Glomerular visceral epithelial cell (primary cell): ENCODE measurements at regions not wholly inside any gene's neighbourhood (a gene's known extent, or its start where the extent isn't known, plus 50 kb on each side); places are given as distances from the start of the nearest gene placed in this dataset.
"Not testable (repeated sequence)": the region's sequence is repeated elsewhere in the genome, so short reads cannot be mapped to it uniquely, and the experiment has no call there.

Experiments used
- DNase-seq: peaks from one replicate; pipeline ENCODE4 v3.0.0-alpha.2; 2016; ENCODE audit errors: extremely low spot score

DNA sequence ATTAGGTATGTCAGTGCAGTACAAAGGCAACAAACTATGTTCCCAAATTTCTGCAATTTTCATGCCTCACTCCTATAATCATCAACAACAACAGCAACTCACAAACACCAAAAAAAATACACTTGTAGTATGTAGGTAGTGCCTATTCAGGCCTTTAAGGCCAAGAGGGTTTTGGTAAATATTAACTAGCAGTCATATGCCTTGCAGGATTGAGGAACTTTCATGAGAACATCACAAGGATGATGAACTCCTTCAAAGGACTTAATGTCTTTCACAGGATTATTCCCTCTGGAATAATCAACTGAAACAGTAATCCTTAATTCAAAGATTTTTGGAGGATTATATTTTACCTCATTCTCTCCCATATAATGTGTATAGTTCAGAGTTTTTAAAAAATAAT, 293.8 kb downstream of the NOVA1 start:
- no peak for DNase-seq

DNA sequence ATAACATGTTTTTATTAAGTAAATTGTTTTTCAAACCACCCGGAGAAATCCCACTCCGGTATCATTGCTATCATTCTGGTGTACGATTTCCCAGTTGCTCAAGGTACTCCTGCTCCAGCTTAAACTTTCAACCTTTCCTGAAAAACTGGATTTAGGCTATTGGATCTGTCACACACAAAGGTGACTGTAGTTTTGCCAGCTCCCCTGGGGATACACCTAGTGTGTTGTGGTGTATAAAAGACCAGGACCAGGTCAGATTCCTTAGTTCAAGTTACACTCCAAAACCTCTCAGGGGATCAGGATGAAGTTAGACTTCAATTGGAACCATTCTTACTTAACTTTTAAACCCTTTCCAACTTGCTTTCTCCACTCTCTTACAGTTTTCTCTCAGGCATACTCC, 303.9 kb downstream of the NOVA1 start:
- DNase-seq = no peak

DNA sequence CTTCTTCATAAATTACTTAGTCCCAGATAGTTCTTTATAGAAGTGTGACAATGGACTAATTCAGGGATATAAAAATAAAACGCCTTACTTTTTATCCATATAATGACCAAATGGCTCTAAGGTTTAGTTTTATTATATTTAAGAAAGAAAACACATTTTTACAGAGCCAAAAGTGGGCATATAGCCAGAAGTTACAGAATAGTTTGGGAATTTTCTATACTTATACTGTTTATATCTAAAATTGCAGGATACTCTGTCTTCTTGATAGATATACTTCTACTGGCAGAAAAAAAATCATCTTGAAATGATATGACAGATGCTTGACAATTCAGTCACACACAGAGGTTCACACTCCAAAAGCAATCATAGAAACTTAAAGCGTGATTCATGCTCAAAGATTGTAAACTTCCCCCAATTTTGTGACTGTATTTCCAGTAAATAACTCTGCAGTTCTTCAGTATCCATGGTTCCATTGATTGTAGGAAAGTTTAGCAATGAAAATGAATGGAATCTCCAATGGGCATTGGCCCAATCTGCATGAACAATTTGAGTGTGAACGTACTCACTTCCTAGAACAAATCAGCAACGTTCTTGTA, 307.8 kb downstream of the NOVA1 start:
- DNase-seq = no peak

DNA sequence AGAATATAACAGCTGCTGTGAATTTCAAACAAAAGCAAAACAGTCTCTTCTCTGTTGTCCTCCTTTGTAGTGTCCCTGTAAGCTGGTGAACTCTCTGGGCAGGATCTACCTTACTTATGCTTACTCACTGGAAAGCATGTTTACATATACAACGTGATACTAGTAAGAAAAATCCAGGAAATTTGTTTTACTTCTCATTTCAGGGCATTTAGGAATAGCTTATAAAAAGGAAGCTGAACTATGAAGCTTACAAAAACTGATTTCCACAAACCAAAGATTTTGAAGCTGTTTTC, 311.0 kb downstream of the NOVA1 start:
- no peak for DNase-seq

DNA sequence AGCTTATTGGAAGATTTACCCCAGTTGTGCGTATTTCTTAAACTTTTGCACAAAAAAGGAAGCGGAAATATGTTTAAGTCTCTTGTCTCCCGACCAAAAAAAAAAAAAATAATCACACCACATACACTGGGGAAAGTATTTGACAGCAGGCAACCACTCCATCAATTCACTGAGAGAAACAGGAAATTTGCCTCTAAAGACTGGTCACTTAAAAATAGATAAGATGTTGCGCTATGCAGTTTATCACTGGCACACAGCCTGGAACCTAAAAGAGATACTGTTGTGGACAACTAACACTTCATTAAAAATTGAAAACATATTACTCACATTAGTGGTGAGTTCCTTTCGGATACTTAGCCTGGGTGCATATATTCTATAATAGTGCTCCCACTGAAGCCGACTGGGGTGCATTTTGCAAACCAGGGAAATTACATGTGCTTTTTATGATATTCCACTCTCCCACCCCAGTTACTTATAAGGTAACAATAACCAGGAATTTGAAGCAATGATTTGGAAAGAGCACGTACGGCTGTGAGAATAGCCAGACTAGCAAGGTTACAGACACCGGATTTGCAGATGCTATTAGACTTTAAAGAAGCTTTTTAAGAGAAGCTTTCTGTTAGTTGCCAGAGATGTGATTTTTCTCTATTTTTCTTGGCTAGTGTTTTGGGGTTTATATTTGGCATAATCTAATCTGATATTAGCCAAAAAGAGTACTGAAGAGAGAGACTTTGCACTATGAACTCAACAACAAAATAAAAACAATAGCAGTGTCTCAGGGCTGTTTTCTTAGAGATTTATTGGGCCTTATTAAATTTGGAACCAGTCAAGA, 311.5 kb downstream of the NOVA1 start:
- no peak for DNase-seq

DNA sequence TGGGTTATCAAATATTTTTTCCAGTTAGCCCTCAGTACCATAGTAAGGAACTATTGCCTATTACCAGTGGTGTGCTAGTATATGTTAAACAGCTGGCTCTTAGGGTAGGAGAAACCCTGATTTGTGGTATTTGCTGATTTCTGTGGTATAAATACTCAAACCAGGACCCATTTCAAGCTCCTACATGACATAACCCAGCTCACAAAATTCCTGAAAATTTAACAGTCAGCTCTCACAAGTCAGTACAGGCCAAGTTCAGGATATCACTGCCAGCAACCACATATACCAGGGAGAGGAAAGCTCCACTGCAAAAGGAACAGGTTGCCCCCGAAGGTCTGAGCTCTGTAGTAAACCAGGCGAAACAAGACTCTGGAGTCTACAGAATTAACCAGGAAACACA, 315.3 kb downstream of the NOVA1 start:
- DNase-seq = no peak

DNA sequence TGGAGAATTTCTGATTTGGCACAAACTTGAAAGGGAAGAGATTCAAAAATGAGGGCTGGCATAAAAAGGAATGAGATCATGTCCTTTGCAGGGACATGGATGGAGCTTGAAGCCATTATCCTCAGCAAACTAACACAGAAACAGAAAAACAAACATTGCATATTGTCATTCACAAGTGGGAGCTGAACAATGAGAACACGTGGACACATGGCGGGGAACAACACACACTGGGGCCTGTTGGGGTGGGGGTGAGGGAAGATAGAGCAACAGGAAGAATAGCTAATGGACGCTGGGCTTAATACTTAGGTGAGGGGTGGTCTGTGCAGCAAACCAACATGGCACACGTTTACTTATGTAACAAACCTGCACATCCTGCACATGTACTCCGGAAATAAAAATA, 315.8 kb downstream of the NOVA1 start:
- not testable (repeated sequence) for DNase-seq

- no peak for DNase-seq
These were observed 316.4 kb downstream of the NOVA1 start for GRCh38 chr14:26281280-26281998.

DNA sequence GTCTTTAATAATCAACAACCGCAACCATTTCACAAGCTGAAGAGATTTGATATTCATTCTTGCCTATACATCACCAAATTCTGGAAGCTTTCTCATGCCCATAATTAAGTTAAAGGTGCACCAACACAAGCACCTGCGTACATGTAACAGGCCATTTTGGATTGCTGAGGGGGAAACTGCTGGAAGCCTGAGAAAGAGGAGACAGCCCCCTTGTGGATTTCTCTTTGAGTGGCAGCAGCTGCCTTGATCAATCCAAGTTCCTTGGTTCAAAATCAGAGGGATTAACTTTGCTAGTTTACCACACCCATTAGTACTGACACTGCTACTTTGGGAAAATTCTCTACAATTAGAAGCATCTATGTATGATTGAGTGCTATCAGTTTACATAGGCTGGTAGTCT, 321.1 kb downstream of the NOVA1 start:
- no peak for DNase-seq

GRCh38 chr14:26265170-26265685, 332.6 kb downstream of the NOVA1 start:
- DNase-seq = no peak

DNA sequence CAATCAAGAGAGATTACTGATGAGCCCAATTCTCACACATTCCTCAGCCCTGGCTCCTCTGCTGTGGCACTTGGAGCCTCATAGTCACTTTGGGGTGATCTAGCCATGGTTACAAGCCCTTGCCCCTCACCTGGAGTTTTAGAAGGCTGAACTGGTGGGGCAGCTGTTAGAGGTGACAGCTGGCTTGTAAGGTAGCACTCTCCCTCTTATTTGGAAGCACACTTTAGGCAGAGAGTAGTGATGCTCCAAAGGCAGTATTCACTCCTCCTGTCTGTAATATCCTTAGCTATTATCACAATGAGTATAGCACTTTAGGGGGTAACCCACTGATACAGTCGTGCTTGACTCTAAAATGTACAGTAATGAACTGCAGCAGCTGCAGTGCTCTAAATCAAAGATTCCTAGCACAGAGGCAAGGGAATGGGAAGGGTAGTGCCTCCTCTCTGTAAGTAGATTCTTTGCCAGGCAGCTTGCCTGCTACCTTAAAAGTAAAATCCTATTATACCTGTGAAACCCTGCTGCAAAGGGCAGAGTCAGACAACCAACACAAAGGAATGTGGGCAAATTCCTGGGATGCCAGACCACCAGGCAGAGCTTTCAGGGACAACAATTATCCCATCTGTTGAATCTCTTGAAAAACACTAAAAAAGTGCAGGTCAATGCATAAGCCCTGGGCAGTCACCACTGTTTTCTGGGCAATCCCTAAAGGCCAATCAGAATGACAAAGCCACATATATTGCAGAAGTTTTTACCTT, 336.3 kb downstream of the NOVA1 start:
- no peak for DNase-seq

- DNase-seq = no peak
These were observed 342.6 kb downstream of the NOVA1 start for GRCh38 chr14:26255213-26255612.

GRCh38 chr14:26252176-26252575, 345.7 kb downstream of the NOVA1 start:
- DNase-seq = no peak

GRCh38 chr14:26233118-26233517, 364.7 kb downstream of the NOVA1 start:
- no peak for DNase-seq

GRCh38 chr14:26218861-26219260, 379.0 kb downstream of the NOVA1 start:
- DNase-seq = no peak

GRCh38 chr14:26217778-26218177, 380.1 kb downstream of the NOVA1 start:
- no peak for DNase-seq

- DNase-seq = no peak
These were observed 381.0 kb downstream of the NOVA1 start for GRCh38 chr14:26216786-26217185.

DNA sequence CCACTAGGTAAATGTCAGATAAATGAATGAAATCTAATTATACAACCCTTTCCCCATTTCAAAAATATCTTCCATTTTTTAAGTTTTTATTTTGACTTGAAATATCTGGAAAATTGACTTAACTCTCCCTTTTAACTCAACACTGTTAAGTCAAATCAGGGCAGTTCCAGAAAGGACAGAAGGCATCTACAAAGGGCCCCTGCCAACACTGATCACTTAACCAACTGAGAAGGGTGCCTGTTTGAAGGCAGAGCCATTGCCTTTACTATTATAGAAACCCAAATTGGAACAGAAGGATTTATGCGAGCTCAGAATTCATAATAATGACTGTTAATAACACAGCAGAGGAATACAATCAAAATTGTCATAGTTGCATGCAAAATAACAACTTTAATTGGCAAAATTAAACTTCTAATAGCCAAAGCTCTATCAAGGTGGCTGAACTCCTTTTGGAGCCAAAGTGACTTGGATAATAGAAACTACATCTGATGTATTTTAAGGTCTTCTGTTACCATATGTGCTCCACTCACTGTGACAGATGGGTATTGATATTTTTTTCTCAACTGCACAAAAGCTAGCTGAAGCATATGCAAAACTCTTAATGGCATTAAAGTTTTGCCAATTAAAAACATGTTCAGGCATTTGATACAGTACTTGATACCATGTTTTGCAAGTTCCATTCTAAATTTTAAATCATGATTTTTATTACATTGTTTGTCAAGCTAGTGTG, 383.8 kb downstream of the NOVA1 start:
- no peak for DNase-seq

- no peak for DNase-seq
These were observed 388.1 kb downstream of the NOVA1 start for GRCh38 chr14:26209699-26210098.

DNA sequence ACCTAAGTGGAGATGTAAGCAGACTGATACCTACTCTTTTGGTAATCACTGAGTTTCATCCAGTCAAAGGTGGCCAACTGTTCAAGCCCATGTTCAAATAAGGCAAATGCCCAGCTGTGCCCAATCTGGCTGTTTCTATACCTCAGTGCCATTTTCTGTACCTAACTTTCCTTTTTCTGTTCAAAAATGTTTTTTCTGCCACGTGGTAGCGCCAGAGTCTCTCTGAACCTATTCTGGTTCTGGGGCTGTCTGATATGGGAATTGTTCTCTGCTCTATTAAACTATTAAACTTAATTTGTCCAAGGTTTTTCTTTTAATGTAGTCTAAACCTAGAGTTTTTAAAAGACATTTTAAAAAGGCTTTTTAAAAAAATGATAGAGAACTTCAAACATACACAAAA, 391.2 kb downstream of the NOVA1 start:
- DNase-seq = no peak

DNA sequence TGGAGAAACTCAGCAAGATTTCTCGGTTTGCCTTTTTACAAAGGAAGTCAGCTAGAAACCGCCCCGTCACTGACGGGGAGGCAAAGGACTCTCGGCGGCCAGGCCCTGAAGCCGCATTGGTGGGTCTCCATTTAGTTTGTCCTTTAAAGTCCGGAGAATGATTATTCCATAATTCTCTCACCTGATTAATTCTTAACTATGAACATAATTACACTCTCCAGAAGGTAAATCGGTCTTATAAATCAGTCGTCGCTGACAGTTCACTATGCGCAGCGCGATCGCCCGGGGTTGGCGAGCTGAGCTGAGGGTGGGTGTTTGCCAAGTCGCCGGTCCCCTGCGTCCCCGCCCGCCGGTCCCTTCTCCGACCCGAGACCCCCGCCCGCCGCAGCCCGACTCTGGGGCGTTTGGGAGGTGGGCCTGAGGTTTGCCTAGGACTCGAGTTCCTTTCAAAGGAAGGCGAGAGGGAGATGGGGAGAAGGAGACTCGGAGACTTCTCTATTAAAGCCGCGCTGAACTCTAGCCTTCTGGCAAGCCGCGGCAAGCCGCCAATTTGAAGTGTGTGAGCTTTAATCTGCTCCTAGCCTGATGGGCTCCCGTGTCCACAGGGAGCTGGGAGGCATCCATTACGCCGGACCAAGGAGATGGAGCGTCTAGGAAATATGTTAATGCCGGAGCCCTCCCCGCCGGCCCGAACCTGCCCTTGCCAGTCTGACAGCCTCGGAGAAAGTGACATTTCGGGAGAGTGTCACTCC, 392.9 kb downstream of the NOVA1 start:
- no peak for DNase-seq
